GM23248 (cell line): ENCODE measurements at regions not wholly inside any gene's neighbourhood (a gene's known extent, or its start where the extent isn't known, plus 50 kb on each side); places are given as distances from the start of the nearest gene placed in this dataset.

Experiments
- EZH2 ChIP-seq: fragments of 200-600 bp; sonication (generic); IDR thresholded peaks from 2 replicates; pipeline ENCODE4 v1.6.1; 2018; ENCODE audit warnings: antibody characterized with exemption, mild to moderate bottlenecking; ENCODE audit not compliant: insufficient read depth, poor library complexity, severe bottlenecking
- EZH2phosphoT487 ChIP-seq: fragments of 200-600 bp; sonication (generic); IDR thresholded peaks from 2 replicates; pipeline ENCODE4 v1.6.1; 2018; ENCODE audit warnings: antibody characterized with exemption, moderate library complexity, mild to moderate bottlenecking, low read depth; ENCODE audit not compliant: insufficient read depth

- no peak for TF ChIP-seq EZH2phosphoT487
- no peak for TF ChIP-seq EZH2
Observed at GRCh38 chr12:46464863-46465262, 92.3 kb upstream of the SLC38A2 start.
